Stimulated activated CD4-positive, alpha-beta T cell treated with anti-CD3 and anti-CD28 coated beads, Interleukin-2, amount 100 ng/mL, for 24 hours (primary cell): ENCODE measurements at regions not wholly inside any gene's neighbourhood (a gene's known extent, or its start where the extent isn't known, plus 50 kb on each side); places are given as distances from the start of the nearest gene placed in this dataset.

Experiments used
- DNase-seq, 2 donors: peaks; one replicate each; pipeline ENCODE4 v3.0.0-alpha.2; 2020

GRCh38 chr20:22308934-22309333, 275.4 kb downstream of the FOXA2 start:
- DNase-seq, result no peak

DNA sequence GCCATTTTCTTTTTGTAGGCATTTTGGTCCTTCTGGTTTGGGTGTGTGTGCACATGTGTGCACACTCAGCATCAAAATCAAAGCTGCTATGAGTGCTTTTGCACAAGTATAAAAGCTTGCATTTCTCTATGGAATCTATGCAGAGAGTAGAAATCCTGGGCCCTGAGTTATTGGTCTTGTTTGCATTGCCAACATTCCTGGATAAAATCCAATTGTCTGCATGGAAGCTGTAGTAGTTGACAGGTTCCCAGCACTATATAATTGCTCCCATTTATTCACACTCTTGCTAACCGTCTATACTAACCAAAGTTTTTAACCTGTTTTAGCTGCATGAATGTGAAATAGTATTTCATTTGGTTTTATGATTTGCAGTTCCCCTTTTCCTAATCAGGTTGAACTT, 277.0 kb downstream of the FOXA2 start:
- DNase-seq, result no peak

GRCh38 chr20:22305381-22305780, 279.0 kb downstream of the FOXA2 start:
- DNase-seq, result no peak

- DNase-seq, result no peak
Measured at GRCh38 chr20:22303523-22303922, 280.8 kb downstream of the FOXA2 start.

DNA sequence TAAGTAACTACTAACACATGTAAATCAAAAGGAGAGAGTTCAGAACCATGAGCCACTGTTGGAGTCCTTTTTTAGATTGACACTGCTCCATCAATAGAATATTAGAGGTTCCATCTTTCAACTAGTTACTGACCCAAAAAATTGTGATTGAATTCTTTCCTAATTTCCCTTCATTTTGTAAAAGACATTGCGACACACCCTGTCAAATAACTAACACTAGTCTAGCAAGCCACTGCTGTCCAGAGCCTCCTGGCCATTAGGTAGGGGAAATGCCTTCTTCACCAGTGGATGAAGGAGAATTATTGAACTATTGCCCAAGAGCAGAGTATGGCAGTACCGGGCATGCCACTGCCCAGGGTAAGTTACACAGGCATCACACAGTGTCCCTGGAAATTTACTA, 282.3 kb downstream of the FOXA2 start:
- no peak for DNase-seq

DNA sequence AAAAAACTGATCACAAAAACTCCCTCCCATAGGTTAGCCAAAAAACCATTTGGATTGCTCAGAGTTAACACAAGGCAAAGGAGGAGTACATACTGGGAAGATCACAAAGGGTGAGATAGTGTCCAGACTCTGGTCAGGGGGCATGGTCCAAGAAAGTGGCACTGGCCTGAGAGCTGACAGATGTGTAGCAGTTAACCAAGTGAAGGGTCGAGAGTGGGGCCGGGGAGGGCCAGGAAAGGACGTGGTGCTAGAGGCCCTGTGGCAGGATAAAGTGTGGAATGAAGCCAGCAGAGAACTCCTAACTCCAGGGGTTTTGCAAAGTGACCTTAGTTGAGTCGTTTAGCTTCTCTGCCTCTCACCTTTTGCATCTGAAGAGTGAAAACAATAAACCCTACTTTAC, 290.5 kb downstream of the FOXA2 start:
- DNase-seq, result no peak

DNA sequence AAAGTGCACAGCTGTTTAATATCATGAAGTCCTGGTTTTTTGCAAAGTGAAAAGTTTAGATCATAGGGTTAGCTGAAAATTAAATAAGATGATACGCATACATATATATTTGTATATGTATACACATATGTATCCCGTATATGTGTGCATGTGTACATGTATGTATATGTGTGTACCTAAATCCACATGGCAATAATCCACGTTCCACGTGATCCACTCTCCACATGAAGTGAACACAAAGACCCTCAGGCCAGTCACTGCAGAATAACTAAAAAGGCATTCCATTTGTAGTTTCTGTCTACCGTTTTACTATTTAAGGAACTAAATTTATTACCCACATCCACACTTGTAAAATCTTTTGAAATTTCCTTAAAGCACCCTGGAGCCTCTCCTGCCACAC, 294.9 kb downstream of the FOXA2 start:
- no peak for DNase-seq

DNA sequence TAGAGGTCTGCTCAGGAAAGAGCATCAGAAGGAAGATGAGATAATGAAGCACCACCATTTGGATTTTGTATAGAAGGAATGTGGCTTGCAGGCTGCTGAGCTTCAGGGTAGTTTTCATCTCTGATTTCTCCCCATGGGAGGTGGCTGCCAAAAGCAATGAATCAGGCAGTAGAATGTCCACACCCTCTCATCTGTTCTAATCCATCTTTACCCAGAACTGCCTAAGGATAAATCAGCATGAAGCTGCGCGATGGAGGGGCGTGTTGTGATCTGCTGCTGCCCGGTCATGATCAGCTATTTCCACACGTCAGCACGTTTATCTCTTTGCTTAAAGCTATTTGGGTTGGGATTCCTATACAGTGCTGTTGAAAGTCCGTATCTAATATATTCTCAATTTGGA, 295.4 kb downstream of the FOXA2 start:
- DNase-seq, result no peak

- no peak for DNase-seq
Measured at GRCh38 chr20:22288156-22288555, 296.2 kb downstream of the FOXA2 start.

DNA sequence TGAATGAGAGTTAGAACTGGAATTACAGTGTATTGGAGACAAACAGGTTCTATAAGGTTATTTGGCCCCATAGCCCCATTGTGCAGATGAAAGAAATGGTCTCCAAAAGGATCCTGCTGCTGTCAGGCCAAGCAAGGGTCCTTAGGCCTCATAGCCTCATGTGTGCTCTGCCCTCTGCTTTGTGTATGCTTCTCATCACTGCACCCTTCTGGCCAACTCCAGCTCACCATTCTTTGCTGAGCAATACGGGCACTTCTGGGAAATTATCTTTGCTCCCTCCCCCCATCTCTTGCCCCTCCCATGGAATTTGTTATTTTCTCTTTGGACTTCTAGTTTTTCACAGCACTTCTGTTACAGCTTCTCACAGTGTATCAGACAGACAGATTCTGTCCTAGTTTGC, 298.8 kb downstream of the FOXA2 start:
- DNase-seq, result no peak

DNA sequence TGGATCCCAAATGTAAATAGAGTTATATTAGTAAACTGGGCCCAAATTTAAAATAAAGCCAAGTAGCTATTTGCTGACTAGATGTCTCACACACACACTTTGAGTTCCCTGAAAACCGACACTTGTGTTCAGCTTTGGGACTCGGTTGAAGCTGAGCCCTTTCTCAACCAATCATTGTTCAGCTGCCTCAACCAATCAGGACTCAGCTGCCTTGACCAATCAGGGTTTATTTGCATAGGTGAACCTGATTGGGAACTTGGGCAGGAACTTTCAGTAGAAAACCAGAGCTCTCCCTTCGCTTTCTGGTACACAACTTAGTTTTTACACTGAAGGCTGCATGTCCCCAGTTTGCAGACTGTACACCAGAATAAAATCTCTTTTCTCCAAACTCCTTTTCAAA, 301.7 kb downstream of the FOXA2 start:
- no peak for DNase-seq

DNA sequence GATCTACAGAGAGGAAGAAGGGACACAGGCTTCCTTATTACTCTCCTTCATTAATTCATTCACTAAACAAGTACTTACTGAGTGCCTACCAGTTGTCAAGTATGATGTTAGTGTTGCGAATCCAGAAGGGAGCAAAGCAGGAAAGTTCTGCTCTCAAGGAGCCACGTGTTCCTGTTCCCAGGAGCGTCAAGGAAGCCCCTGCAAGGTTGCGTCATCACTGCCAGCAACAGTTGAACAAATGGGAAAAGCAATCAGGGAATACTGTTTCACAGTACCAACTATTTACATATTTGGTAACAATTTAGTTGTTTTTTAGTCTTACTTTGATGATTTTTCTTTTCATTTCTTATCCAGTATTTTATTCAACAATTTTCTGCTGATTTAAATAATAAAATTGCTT, 310.0 kb downstream of the FOXA2 start:
- DNase-seq, result no peak

GRCh38 chr20:22268675-22269074, 315.7 kb downstream of the FOXA2 start:
- no peak for DNase-seq

GRCh38 chr20:22264917-22265316, 319.5 kb downstream of the FOXA2 start:
- DNase-seq, result no peak

GRCh38 chr20:22260506-22260905, 323.9 kb downstream of the FOXA2 start:
- no peak for DNase-seq

DNA sequence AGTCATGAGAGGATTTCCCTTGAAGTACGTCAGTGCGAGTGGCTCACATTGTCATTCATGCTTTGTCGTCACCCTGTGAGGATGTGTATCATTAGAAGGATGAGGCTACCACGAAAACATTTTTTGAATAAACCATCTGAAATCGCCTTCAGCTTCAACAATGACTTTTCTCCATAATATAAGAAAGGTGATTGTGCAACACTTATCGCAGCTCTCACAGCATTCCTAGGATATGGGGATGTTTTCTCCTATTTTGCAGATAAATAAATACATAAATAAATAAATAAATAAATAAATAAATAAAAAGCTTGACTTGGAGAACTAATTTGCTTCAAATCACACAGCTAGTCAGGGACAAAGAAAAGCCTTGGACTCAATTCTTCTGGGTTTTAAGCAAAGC, 326.5 kb downstream of the FOXA2 start:
- DNase-seq, result no peak

DNA sequence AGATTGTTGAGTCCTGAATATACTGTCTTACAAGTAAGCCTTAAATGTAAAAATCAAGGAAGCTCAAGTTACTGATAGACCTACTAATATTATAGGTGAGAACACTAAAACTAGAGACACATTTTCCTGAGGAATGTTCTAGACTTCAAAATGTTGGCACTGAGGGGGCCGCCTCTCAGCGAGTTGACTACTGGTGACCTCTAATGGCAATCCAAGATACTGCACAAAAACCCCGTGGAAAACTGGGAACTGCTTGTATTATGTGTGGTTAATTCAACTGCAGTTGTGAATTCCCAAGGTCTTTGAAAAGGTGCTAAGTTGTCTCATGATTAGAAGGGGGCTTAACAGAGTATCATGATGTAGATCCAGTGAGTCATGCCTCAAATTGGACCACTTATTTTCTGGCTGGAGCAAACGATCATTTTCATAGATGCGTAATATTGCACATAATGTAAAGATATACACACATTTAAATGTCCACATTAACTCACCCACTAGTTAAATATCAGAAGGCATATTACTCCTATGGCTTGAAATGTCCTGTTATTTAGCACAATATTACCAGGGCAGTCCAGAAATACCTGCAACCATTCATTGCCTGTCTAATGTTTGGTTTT, 336.2 kb downstream of the FOXA2 start:
- DNase-seq, result no peak

DNA sequence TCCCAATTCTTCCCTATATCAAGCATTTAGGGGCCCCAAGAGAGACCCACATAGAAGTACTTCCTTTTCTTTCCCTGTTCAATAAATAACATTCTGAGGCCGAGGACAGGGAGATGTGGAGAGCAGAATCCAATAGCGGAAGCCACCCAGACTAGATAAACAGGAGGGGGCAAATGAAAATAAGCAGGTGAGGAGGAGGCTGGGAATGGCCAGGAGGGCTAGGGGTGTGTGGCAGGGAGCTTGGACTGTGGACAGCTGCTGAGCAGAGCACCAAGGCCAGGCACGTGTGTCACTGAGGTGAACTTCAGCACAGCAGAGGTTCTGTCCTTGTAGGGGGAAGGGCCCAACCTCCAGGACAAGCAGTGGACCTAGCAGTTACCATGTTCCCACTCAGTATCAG, 339.2 kb downstream of the FOXA2 start:
- no peak for DNase-seq

GRCh38 chr20:22243067-22243466, 341.3 kb downstream of the FOXA2 start:
- DNase-seq, result no peak

DNA sequence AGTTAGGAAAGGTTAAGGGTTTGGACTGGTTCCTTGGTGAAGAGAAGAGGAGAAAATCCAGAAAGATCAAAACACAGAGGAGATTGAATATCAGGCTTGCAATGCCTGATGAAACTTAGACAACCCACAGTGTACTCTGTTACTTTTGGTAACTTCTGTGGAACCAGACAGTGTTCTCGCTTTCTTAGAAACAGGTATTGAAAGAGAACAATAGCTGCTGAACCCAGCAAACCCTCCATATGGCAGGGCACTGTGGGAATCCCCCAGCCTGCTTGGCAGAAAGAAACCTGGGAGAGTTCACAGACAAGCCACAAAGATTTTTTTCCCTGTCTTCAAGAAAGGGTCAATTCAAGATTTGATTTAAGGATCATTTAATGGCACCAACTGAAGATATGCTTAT, 342.8 kb downstream of the FOXA2 start:
- DNase-seq, result no peak

DNA sequence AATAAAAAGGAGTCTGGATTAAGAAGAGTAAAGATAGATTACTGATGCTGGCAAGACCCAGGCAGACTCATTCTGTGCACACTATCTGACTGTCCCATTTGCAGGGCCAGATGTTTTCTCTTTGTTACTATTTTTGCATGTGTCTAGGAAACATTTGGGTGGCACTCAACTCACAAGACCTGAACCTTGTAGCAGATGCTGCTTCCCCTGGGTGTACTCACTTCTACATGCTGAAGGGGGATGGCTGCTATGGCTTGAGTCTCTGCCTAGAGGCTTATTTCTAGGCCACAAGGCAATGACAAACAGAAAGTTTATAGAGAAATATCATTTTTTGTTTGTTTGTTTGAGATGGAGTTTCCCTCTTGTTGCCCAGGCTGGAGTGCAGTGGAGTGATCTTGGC, 351.4 kb downstream of the FOXA2 start:
- DNase-seq, result no peak

GRCh38 chr20:22232473-22232872, 351.9 kb downstream of the FOXA2 start:
- DNase-seq, result no peak

- no peak for DNase-seq
Measured at GRCh38 chr20:22226849-22227700, 357.3 kb downstream of the FOXA2 start.

DNA sequence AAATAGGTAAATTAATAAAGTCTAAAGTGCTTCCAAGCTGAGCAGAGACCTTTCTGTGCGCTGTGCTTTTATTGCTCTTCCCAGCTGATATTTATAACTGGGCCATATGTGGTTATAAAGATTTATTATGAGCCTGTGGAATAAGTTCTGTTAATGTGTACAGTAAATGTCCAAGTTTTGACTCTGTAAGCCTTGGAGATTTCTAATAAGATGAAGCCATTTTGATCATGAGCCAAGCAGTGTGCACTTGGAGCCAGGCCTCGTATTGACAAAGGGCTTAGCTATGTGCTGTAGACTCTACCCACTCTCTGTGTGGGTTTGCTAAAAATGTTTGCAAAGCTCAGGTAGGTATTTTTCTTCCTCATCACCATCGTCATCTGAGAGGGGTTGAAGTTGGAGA, 361.1 kb downstream of the FOXA2 start:
- no peak for DNase-seq
